DOHH2 (cell line): ENCODE measurements at regions not wholly inside any gene's neighbourhood (a gene's known extent, or its start where the extent isn't known, plus 50 kb on each side); places are given as distances from the start of the nearest gene placed in this dataset.

Source experiments
- H3F3A ChIP-seq: fragments of 200-600 bp; sonication (generic), shearing (Covaris generic); 2 replicates; pipeline ENCODE4 v1.6.0; 2016; ENCODE audit warnings: antibody characterized with exemption, mild to moderate bottlenecking; ENCODE audit not compliant: control insufficient read depth, insufficient read depth
- H3K27ac ChIP-seq: fragments of 200-600 bp; sonication (generic); 2 replicates; pipeline ENCODE4 v1.5.1; 2014; ENCODE audit warnings: low read depth, mild to moderate bottlenecking, low read length, moderate library complexity
- H3K27me3 ChIP-seq: fragments of 200-600 bp; sonication (generic); 2 replicates; pipeline ENCODE4 v1.6.1; 2014; ENCODE audit warnings: mild to moderate bottlenecking, low read length, mixed read lengths; ENCODE audit not compliant: control insufficient read depth
- H3K36me3 ChIP-seq: fragments of 200-600 bp; sonication (generic); 2 replicates; pipeline ENCODE4 v1.6.1; 2014; ENCODE audit warnings: mild to moderate bottlenecking, low read length, moderate library complexity, mixed read lengths; ENCODE audit not compliant: control insufficient read depth
- H3K4me1 ChIP-seq: fragments of 200-600 bp; sonication (generic); 2 replicates; pipeline ENCODE4 v1.6.1; 2014; ENCODE audit warnings: mild to moderate bottlenecking, low read length, mixed read lengths; ENCODE audit not compliant: control insufficient read depth
- H3K4me2 ChIP-seq: fragments of 200-600 bp; sonication (generic); 2 replicates; pipeline ENCODE4 v1.6.0; 2014; ENCODE audit warnings: mild to moderate bottlenecking, low read length, moderate library complexity
- H3K4me3 ChIP-seq: fragments of 200-600 bp; sonication (generic); 2 replicates; pipeline ENCODE4 v1.5.1; 2014; ENCODE audit warnings: mild to moderate bottlenecking, low read length, mixed read lengths
- H3K79me2 ChIP-seq: fragments of 200-600 bp; sonication (generic); 2 replicates; pipeline ENCODE4 v1.6.1; 2014; ENCODE audit warnings: mild to moderate bottlenecking, low read length, mixed read lengths; ENCODE audit not compliant: control insufficient read depth
- H3K9me2 ChIP-seq: fragments of 200-600 bp; sonication (generic); replicated peaks from 2 replicates; pipeline ENCODE4 v1.6.1; 2014; ENCODE audit warnings: mild to moderate bottlenecking, low read length, mixed read lengths; ENCODE audit not compliant: control insufficient read depth
- H3K9me3 ChIP-seq: fragments of 200-600 bp; sonication (generic); 2 replicates; pipeline ENCODE4 v1.6.1; 2014; ENCODE audit warnings: antibody characterized with exemption, low read length, mixed read lengths; ENCODE audit not compliant: control insufficient read depth, insufficient read depth
- H4K20me1 ChIP-seq: fragments of 200-600 bp; sonication (generic); 2 replicates; pipeline ENCODE4 v1.6.0; 2014; ENCODE audit warnings: low read depth, mild to moderate bottlenecking, antibody characterized with exemption, low read length, moderate library complexity; ENCODE audit not compliant: control insufficient read depth, insufficient read depth
- EZH2phosphoT487 ChIP-seq: fragments of 200-600 bp; sonication (generic); IDR thresholded peaks from 2 replicates; pipeline ENCODE4 v1.6.1; 2017; ENCODE audit warnings: borderline replicate concordance, mild to moderate bottlenecking, antibody characterized with exemption, low read length, moderate library complexity, mixed read lengths
- TF ChIP-seq, protein P1 (sequence below): fragments of 200-600 bp; sonication (generic); IDR thresholded peaks from one replicate; pipeline ENCODE4 v1.5.1; 2014; ENCODE audit warnings: antibody characterized with exemption, mild to moderate bottlenecking, low read depth, low read length; ENCODE audit not compliant: poor library complexity, severe bottlenecking

DNA sequence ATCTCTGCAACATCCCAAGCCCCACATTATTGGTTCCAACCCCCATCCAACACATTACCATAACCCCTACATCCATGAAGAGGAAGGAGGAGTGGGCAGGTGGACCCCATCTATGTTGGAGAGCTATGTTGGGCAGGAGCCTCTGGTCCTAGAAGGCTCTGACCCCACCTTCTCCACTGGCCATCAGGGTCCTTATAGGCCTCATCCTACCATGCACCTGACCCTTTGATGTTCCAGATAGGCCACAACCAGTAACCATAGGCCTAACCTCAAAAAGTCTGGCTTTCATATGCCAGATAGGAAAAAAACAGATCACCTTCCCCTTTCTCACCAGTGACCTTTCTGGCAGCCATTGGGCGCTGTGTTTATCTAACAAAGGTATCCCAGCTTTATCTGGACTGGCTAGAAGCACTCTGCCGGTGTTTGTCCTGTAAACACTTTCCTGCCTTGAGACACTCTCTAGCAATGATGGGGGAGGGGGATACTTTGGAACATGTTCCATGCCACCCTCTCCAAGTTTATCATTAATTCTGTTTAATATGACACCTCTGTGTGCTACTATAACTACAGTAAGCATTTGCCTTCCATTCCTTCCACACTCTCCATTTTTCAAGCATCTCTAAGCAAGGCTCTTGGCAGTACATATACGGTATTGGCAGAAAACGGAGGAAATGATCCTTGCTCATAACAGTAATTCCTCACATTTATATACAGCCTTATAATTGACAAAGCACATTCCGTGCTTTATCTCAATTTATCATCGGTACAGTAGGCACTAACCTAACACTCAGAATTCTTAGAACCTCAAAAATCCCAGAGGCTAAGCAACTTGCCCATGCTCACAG, 377.1 kb downstream of the VPS13C start:
- Histone ChIP-seq H3K27me3 (no peaks in the 10 kb centered on the region), H3K79me2 (no peaks in the 10 kb centered on the region), H3K4me1 (no peaks in the 10 kb centered on the region), H3K27ac (no peak overlapping the region), H4K20me1 (no peaks in the 10 kb centered on the region), H3K4me3 (no peak overlapping the region), H3K9me2 (no peaks in the 10 kb centered on the region), H3F3A (no peaks in the 10 kb centered on the region), H3K9me3 (no peaks in the 10 kb centered on the region), H3K36me3 (no peaks in the 10 kb centered on the region), H3K4me2 (no peak overlapping the region)
- TF ChIP-seq EZH2phosphoT487 = no peak
- TF ChIP-seq, protein P1, sequence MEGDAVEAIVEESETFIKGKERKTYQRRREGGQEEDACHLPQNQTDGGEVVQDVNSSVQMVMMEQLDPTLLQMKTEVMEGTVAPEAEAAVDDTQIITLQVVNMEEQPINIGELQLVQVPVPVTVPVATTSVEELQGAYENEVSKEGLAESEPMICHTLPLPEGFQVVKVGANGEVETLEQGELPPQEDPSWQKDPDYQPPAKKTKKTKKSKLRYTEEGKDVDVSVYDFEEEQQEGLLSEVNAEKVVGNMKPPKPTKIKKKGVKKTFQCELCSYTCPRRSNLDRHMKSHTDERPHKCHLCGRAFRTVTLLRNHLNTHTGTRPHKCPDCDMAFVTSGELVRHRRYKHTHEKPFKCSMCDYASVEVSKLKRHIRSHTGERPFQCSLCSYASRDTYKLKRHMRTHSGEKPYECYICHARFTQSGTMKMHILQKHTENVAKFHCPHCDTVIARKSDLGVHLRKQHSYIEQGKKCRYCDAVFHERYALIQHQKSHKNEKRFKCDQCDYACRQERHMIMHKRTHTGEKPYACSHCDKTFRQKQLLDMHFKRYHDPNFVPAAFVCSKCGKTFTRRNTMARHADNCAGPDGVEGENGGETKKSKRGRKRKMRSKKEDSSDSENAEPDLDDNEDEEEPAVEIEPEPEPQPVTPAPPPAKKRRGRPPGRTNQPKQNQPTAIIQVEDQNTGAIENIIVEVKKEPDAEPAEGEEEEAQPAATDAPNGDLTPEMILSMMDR = no peak

DNA sequence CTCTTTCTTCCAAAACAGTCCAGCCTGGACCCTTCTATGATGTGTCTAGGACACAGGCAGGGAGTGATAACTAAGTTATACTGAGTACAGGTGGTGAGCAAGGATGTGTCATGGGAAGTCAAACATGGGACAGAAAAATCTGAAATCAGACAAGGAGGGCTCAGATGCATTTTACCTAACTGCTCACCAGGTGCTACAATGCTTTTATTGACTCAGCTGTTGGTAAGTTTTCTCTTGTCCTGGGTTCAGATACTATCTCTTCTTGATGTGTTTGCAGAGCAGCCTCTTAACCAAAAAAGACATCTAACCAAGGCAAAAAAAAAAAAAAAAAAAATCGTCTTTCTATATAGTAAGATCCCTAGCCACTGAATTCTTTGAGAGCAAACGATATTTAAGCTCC, 378.6 kb downstream of the VPS13C start:
- Histone ChIP-seq H3K27me3 (no peaks in the 10 kb centered on the region), H3K4me1 (no peaks in the 10 kb centered on the region), H3K4me3 (no peak overlapping the region), H3F3A (no peaks in the 10 kb centered on the region), H4K20me1 (no peaks in the 10 kb centered on the region), H3K27ac (no peak overlapping the region), H3K9me3 (no peaks in the 10 kb centered on the region), H3K9me2 (no peaks in the 10 kb centered on the region), H3K79me2 (no peaks in the 10 kb centered on the region), H3K4me2 (no peak overlapping the region), H3K36me3 (no peaks in the 10 kb centered on the region)
- TF ChIP-seq EZH2phosphoT487 = no peak
- TF ChIP-seq, protein P1 = no peak

DNA sequence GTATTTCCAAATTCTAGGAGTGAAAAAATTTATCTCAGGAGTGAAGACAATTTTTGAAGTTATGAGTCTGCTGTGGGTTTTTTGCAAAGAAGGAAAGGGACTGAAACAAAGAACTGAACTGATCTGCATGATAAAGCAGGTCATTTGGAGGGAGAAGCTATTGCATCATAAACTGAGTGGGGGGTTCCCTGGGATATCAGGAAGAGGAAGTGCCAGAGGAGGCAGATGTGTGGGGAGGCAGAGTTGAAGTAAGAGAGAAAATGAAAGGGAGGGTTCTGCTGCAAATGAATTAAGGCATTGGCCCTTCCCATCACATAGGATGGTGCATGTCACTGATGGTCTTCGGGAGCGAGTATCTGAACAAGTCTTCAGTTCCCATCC, 379.2 kb downstream of the VPS13C start:
- no peaks in the 10 kb centered on the region for H3K36me3 ChIP-seq
- H3K9me3 ChIP-seq = no peaks in the 10 kb centered on the region
- no peaks in the 10 kb centered on the region for H3K79me2 ChIP-seq
- H3K4me3 ChIP-seq = no peak overlapping the region
- no peak overlapping the region for H3K27ac ChIP-seq
- no peaks in the 10 kb centered on the region for H3K27me3 ChIP-seq
- no peak overlapping the region for H3K4me2 ChIP-seq
- H3K4me1 ChIP-seq = no peaks in the 10 kb centered on the region
- no peaks in the 10 kb centered on the region for H3F3A ChIP-seq
- no peaks in the 10 kb centered on the region for H4K20me1 ChIP-seq
- H3K9me2 ChIP-seq = no peaks in the 10 kb centered on the region
- TF ChIP-seq EZH2phosphoT487 = no peak
- TF ChIP-seq, protein P1 = no peak
